Right cardiac atrium (tissue), 5 donors: ENCODE measurements at regions not wholly inside any gene's neighbourhood (a gene's known extent, or its start where the extent isn't known, plus 50 kb on each side); places are given as distances from the start of the nearest gene placed in this dataset.

Source experiments
- ATAC-seq, 2 donors: fragments of 200-7000 bp; cut with Tn5 transposase; one replicate each; pipeline versions ENCODE4 v1.8.0 to v1.9.1; 2020; ENCODE audit warnings: moderate library complexity in 2 of 2, mild to moderate bottlenecking in 1 of 2
- DNase-seq, 3 donors: peaks; one replicate each; pipeline ENCODE4 v3.0.0-alpha.2; 2020
- H3K27ac ChIP-seq: one replicate; pipeline ENCODE4 v1.5.1; 2013; ENCODE audit warnings: mild to moderate bottlenecking, low read length, control low read depth, moderate library complexity
- H3K27me3 ChIP-seq: one replicate; pipeline ENCODE4 v1.6.1; 2013; ENCODE audit not compliant: control insufficient read depth, insufficient read depth
- H3K4me1 ChIP-seq: one replicate; pipeline ENCODE4 v1.6.1; 2013; ENCODE audit warnings: low read length; ENCODE audit not compliant: control insufficient read depth, insufficient read depth
- H3K4me3 ChIP-seq: one replicate; pipeline ENCODE4 v1.5.1; 2013; ENCODE audit warnings: low read length, control low read depth
- H3K9me3 ChIP-seq: one replicate; pipeline ENCODE4 v1.6.1; 2013; ENCODE audit warnings: low read length; ENCODE audit not compliant: control insufficient read depth
- WGBS: extraction: QIAGEN DNeasy Blood & Tissue Kit; methylation state at CpG from one replicate; pipeline ENCODE4 v1.1.7; 2013; 5-methylcytosine and 5-hydroxymethylcytosine counted together
- intact Hi-C, 4 donors: fragments of 100-400 bp; cut with DNase I; formaldehyde crosslinking; loops; one replicate each; pipeline versions ENCODE4 v1.11.0 to v1.14.0; 2022 to 2023
- donor health status: healthy with polysubstance abuse.
- donor health status: DM: no; HTN: yes; CAD: no.
- donor health status: DM: no; HTN: no; CAD: no.
- donor health status: DM: no; HTN: yes; CAD: no; lungs with severe emphysema.
- donor health status: DM: yes; HTN: yes; CAD: no.

GRCh38 chr6:44664716-44665115 is 277.2 kb downstream of the CDC5L start:
- no peak overlapping the region for H3K27ac ChIP-seq
- no peaks in the 10 kb centered on the region for H3K9me3 ChIP-seq
- intact Hi-C loops, result no loop called here
- no peaks in the 10 kb centered on the region for H3K4me1 ChIP-seq
- H3K4me3 ChIP-seq, result no peak overlapping the region
- ATAC-seq (no peak), DNase-seq (no peak)
- WGBS, result 73% methylated on average over 4 of the region's 4 CpGs
- H3K27me3 ChIP-seq, result no peaks in the 10 kb centered on the region

- WGBS, result 90% methylated on average over 3 of the region's 3 CpGs
- intact Hi-C loops, result no loop called here
- ATAC-seq (no peak), DNase-seq (no peak)
- no peaks in the 10 kb centered on the region for H3K9me3 ChIP-seq
- H3K27me3 ChIP-seq, result no peaks in the 10 kb centered on the region
- H3K4me1 ChIP-seq, result no peaks in the 10 kb centered on the region
- no peak overlapping the region for H3K4me3 ChIP-seq
- no peak overlapping the region for H3K27ac ChIP-seq
These were observed 277.6 kb downstream of the CDC5L start for GRCh38 chr6:44665143-44665542.

DNA sequence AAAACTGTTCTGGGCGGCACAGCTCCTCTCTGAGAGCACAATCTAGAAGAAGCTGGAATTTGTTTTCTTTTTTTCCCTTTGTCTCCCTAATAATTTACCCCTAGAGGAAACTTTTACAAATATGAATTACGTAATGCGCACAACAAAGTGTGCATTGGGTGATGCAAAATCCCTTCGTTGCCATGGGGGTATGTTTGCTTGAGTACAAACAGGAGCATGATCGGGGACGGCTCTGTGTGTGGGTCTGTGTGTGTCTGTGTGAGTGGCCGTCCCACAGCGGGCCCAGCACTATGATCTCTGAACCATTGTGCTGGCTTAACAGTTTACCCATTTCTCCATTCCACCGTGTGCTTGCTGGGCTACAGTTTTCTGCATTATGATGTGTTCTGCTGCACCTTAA is 278.2 kb downstream of the CDC5L start:
- no peak for DNase-seq
- WGBS, result 89% methylated on average over 9 of the region's 9 CpGs
- H3K4me3 ChIP-seq, result no peak overlapping the region

GRCh38 chr6:44666324-44666723 is 278.8 kb downstream of the CDC5L start:
- Histone ChIP-seq H3K4me3 (no peak overlapping the region), H3K27me3 (no peaks in the 10 kb centered on the region), H3K9me3 (no peaks in the 10 kb centered on the region), H3K27ac (no peak overlapping the region), H3K4me1 (no peaks in the 10 kb centered on the region)
- WGBS, result 86% methylated on average over 3 of the region's 3 CpGs
- ATAC-seq, result no peak
- no peak for DNase-seq
- intact Hi-C loops, result no loop called here

More for the DNA sequence above, 278.2 kb downstream of the CDC5L start:
- no peak overlapping the region for H3K27ac ChIP-seq
- no peaks in the 10 kb centered on the region for H3K4me1 ChIP-seq
- H3K27me3 ChIP-seq, result no peaks in the 10 kb centered on the region
- ATAC-seq, result no peak
- no peaks in the 10 kb centered on the region for H3K9me3 ChIP-seq
- intact Hi-C loops, result no loop called here

DNA sequence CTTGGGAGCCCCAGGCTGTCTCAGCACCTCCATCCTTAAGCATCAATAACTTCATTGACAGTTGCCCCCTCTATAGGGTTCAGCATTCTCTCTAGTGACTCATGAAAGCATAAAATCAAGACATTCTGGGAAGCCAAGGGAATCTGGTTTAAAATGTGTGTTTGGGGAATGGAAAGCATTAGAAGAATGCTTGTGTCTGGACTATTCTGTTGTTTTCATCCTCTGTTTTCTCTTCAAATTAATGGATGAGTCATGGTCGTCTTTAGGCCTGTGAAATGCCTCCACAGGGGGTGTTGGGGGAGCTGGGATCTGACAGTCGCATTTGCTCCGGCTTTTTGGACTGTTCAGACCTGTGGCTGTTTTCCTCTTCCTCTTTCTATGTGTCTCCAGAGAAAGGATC is 279.7 kb downstream of the CDC5L start:
- ATAC-seq (no peak), DNase-seq (no peak)
- no peak overlapping the region for H3K27ac ChIP-seq
- no peaks in the 10 kb centered on the region for H3K27me3 ChIP-seq
- no peaks in the 10 kb centered on the region for H3K4me1 ChIP-seq
- no peak overlapping the region for H3K4me3 ChIP-seq
- 58% methylated on average over 3 of the region's 3 CpGs for WGBS
- no peaks in the 10 kb centered on the region for H3K9me3 ChIP-seq
- intact Hi-C loops, result no loop called here

- 62% methylated on average over 9 of the region's 9 CpGs for WGBS
- intact Hi-C loops, result no loop called here
- no peak for ATAC-seq
These were observed 280.3 kb downstream of the CDC5L start for GRCh38 chr6:44667668-44668390.

DNA sequence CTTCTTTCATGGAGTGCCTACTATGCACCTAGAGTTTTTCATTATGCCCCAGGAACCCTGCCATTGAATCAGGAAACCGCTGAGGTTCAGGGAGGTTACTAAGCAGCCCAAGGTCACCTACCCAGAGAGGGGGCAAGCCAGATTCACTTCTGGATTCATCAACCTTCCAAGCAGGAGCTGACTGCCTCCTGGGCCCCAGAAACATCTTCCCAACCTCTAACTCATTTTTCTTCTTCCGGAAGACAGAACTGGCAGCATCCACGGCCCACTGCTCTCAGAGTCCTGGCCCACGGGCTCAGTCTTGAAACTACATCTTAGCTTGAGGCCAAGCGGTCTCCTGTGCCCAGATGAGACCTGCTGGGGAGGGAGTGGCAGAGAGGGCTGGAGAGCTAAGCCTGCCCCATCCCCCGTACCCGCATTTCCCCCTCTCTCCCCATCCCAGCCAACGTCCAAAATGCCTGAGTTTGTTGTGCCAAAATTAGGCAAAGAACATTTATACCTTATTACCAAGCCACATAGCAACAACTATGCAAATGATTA is 281.0 kb downstream of the CDC5L start:
- Histone ChIP-seq H3K4me3 (no peak overlapping the region), H3K9me3 (no peaks in the 10 kb centered on the region), H3K4me1 (no peaks in the 10 kb centered on the region), H3K27me3 (no peaks in the 10 kb centered on the region), H3K27ac (no peak overlapping the region)
- no peak for ATAC-seq
- no peak for DNase-seq
- WGBS, result 84% methylated on average over 8 of the region's 8 CpGs
- intact Hi-C loops, result no loop called here

More at GRCh38 chr6:44667668-44668390, 280.3 kb downstream of the CDC5L start:
- no peak for DNase-seq
- H3K4me3 ChIP-seq, result no peak overlapping the region
- H3K27ac ChIP-seq, result no peak overlapping the region
- no peaks in the 10 kb centered on the region for H3K9me3 ChIP-seq
- H3K4me1 ChIP-seq, result no peaks in the 10 kb centered on the region
- H3K27me3 ChIP-seq, result no peaks in the 10 kb centered on the region

GRCh38 chr6:44668976-44669934 is 281.7 kb downstream of the CDC5L start:
- Histone ChIP-seq H3K27ac (no peak overlapping the region), H3K9me3 (no peaks in the 10 kb centered on the region), H3K4me1 (no peaks in the 10 kb centered on the region), H3K4me3 (no peak overlapping the region), H3K27me3 (no peaks in the 10 kb centered on the region)
- 95% methylated on average over 9 of the region's 9 CpGs for WGBS
- ATAC-seq (no peak), DNase-seq (no peak)
- intact Hi-C loops, result no loop called here

- ATAC-seq (no peak), DNase-seq (no peak)
- Histone ChIP-seq H3K4me1 (no peaks in the 10 kb centered on the region), H3K27ac (no peak overlapping the region), H3K4me3 (no peak overlapping the region), H3K9me3 (no peaks in the 10 kb centered on the region), H3K27me3 (no peaks in the 10 kb centered on the region)
- 93% methylated on average over 3 of the region's 3 CpGs for WGBS
- intact Hi-C loops, result no loop called here
These were observed 282.6 kb downstream of the CDC5L start for GRCh38 chr6:44670146-44670545.

GRCh38 chr6:44671333-44671732 is 283.8 kb downstream of the CDC5L start:
- DNase-seq (no peak), ATAC-seq (no peak)
- intact Hi-C loops, result no loop called here
- Histone ChIP-seq H3K9me3 (no peaks in the 10 kb centered on the region), H3K4me3 (no peak overlapping the region), H3K27me3 (no peaks in the 10 kb centered on the region), H3K4me1 (no peaks in the 10 kb centered on the region), H3K27ac (no peak overlapping the region)
- WGBS, result 65% methylated on average over 4 of the region's 4 CpGs

- 74% methylated on average over 3 of the region's 3 CpGs for WGBS
- Histone ChIP-seq H3K4me3 (no peak overlapping the region), H3K27ac (no peak overlapping the region), H3K4me1 (no peaks in the 10 kb centered on the region), H3K9me3 (no peaks in the 10 kb centered on the region), H3K27me3 (no peaks in the 10 kb centered on the region)
- ATAC-seq, result no peak
- intact Hi-C loops, result no loop called here
- no peak for DNase-seq
These were observed 284.6 kb downstream of the CDC5L start for GRCh38 chr6:44672086-44672485.
